ENCODE measurements at regions not wholly inside any gene's neighbourhood (a gene's known extent, or its start where the extent isn't known, plus 50 kb on each side); places are given as distances from the start of the nearest gene placed in this dataset.

GRCh38 chr3:74506246-74506645 is 108.2 kb downstream of the CNTN3 start:
- no peak for DNase-seq

- DNase-seq, result no peak
Observed at GRCh38 chr3:74501007-74501406, 113.5 kb downstream of the CNTN3 start.

DNA sequence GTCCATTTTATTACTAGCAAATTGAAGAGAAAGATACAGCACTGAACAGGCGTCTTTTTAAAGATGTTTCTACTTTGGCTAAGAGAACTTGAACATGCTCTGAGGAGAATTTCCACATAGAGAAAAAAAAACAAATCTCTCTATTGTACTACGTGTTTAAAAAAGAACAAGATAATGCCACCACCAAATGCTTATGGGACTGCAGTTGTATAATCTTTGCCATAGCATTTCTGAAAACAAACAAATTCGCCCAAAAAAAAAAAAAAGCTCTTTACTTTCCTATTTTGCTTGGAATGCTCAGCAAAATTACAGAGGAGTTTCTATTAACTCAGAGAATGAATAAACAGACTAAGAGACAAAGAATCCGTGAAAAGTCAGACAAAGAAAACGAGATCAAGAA is 114.2 kb downstream of the CNTN3 start:
- no peak for DNase-seq

GRCh38 chr3:74491874-74492273 is 122.6 kb downstream of the CNTN3 start:
- DNase-seq, result no peak

DNA sequence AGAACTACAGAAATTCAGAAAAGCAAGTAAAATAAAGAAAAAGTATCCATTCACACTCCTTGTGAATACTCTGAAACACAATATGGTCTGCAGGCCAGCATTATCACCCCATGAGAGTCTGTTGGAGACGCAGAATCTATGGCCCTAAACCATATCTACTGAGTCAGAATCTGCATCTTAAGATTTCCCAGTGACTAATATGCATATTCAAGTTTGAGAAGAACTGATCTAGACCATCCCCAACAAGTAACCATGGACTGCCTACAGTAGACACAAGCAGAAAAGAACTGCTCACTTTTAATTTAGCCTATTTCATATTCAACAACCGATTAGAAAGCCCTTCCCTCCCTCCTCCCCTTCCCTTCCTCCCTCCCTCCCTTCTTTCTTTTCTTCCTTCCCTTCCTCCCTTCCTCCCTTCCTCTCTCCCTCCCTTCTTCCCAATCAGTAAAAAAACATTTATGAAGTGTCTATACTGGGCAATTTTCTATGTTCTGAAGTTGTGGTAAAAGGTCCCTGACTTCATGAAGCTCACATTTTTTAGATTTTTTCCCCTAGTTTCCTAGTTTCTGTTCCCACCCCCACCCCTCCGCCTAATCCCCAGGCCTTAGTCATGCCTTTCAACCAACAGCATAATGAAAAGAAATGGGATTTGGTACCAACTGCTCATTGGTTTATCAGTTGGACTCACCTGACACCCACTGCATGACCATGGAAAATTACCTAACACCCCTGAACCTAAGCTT is 125.2 kb downstream of the CNTN3 start:
- no peak for DNase-seq

GRCh38 chr3:74479915-74480314 is 134.5 kb downstream of the CNTN3 start:
- DNase-seq, result no peak

DNA sequence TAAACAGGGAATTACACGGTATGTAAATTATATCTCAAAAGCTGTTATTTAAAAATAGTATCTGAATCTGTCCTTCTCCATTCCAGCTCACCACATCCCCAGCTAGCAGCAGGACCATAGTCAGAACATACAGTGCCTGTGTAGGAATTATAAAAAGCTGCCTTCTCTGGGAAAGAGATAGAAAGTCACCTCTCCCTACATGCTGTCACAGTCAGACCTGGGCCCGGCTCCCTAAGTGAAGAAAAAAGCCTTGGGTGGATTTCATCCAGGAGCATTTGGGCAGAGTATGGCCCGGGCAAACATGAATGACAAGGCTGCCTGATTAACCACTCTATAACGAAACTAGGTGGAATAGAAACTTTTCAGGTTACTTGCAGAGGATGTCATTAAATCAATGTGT is 144.1 kb downstream of the CNTN3 start:
- no peak for DNase-seq

GRCh38 chr3:74469713-74470112 is 144.7 kb downstream of the CNTN3 start:
- DNase-seq, result no peak

GRCh38 chr3:74469151-74469550 is 145.3 kb downstream of the CNTN3 start:
- no peak for DNase-seq

DNA sequence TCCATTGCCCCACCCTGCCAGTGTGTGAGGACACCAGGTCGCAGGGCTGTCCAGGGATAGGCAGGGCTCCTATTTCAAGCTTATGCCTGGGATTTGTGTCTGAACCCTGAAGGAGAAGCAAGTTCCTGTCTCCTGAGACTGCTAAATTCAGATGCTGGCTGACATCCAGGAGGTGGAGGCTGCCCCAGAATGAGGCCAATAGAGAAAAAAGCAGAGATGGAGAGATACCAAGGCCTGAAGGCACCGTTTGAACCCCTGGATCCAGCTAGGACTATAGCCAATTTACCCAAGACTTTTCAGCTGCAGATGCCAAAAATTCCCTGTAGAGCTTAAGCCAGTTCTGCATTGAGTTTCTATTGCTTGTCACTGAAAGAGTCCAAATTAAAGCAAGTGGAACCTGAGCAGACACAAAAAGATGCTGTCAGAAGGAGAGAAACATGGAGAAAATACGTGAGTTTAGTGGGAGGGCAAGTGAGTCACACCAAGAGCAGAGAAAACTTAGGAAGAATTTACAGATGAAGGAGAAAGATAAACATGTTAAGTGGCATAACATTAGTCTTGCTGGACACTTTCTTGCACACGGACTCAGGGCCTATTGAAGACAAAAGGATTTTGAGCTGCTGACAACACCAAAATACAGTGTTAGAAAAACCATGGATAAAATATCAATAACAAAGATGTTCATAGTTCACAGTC is 148.6 kb downstream of the CNTN3 start:
- DNase-seq, result no peak

- no peak for DNase-seq
Observed at GRCh38 chr3:74463515-74463914, 150.9 kb downstream of the CNTN3 start.

GRCh38 chr3:74456166-74456565 is 158.3 kb downstream of the CNTN3 start:
- no peak for DNase-seq

GRCh38 chr3:74447221-74447620 is 167.2 kb downstream of the CNTN3 start:
- DNase-seq, result no peak

DNA sequence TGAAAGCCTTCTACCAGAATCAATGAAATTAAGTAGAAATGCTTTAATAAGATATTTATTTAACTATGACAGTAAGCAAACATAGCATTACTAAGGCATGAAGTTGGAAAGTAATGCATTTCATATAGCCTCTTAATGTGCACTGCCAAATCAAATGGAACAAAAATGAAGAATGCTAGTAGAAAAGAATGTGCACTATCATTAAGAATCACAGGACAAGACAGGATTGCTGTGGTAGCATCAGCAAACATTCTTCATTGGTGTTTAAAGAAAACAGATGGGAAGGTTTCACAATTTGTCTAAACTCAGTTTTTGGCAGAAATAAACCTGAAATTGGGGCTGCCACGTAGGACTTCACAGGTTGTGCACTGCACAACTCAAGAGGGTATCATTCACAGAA is 168.9 kb downstream of the CNTN3 start:
- no peak for DNase-seq

DNA sequence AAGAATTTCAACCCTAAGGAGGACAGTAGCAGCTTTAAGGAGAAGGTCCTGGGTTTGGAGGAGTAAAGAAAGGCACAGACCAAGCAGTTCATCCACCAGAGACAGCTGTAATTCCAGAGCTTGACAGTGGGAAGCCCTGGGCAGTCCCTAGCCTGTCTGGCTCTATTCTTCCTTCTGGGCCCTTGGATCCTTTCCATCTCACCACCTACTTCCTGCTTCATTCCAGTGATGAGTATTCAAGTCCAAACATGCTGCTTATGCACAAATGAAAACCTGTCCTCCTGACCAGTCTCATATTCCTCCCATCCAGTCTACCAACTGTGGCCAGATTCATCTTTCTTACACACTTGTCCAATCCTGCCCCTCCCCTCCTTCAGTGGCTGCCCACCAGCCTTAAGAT is 171.4 kb downstream of the CNTN3 start:
- no peak for DNase-seq

DNA sequence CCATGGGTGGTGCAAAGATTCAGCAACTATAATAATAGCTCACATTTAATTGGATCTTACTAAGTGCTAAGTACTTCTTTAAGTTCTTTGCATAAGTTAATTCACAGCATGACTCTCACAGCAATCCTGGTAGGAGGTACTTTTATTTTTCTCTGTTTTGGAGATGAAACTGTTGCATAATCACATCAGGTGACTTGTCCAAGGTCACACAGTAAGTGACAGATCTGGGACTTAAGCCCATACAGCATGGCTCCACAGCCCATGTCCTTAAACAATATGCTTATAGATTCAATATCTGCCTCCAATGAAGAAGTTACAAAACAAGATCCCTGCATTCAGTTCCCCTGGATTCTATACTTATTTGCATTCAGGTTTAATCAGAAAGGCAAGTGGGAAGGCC is 171.8 kb downstream of the CNTN3 start:
- no peak for DNase-seq

- DNase-seq, result no peak
Observed at GRCh38 chr3:74442068-74442467, 172.4 kb downstream of the CNTN3 start.

DNA sequence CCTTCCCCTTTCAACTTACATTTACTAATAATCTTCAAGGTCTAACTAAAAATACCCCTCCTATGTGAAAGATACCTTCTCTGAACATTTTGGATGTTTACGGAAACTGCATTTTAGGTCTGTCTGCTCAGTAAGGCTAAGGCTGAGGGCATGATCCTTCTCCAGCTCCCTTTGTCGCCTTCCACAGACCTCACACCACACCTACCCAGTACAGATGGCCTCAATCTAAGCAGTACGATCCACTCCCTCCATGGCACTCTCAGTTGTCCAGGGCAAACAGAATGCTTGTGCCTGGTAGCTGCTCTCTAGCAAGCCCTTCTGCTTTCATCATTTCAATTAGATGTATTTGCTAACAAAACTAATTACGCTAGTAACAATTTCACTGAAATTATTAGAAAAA is 178.3 kb downstream of the CNTN3 start:
- DNase-seq, result no peak

GRCh38 chr3:74435631-74436030 is 178.8 kb downstream of the CNTN3 start:
- DNase-seq, result no peak

DNA sequence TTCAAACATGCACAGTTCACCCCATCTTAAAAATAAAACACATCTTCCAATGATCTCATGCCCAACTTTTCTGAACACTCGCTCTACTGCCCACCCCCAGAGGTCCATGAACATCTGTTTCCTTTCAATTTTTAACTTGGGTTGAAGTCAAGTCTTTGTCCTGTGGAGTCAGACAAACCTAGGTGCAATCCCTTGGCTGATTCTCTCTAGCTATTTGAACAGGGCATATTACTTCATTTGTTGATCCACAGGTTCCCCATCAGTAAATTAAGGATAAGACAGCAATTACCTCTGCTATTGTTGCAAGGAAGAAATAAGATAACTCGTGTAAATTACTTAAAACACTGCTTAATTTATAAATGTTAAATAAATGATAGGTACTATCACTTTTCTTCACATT is 180.1 kb downstream of the CNTN3 start:
- DNase-seq, result no peak

GRCh38 chr3:74426571-74426970 is 187.9 kb downstream of the CNTN3 start:
- no peak for DNase-seq

GRCh38 chr3:74423867-74424266 is 190.6 kb downstream of the CNTN3 start:
- no peak for DNase-seq

- no peak for DNase-seq
Observed at GRCh38 chr3:74420538-74421124, 193.8 kb downstream of the CNTN3 start.

DNA sequence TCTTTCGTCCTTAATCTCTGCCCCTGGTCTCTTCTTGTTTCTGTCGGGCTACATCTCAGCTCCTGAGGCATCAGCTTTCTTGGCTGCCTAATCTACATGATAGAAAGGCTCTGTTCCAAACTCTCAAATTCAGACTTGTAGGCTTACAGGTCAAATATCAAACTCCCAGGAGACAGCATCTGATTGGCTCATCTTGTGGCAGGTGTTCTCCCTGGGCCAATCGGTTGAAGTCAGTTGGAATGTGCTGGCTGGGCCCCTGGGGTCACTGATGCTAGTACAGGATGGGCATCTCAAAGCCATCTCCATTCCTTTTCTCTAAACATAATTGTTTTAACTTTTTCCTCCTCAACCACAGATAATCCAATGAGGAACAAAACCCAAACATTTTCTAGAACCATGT is 198.7 kb downstream of the CNTN3 start:
- DNase-seq, result no peak

Measured in NCI-H2029 treated with DMSO at 0.1 percent for 48 hours (cell line).